Karpas-422 (cell line): ENCODE measurements at regions not wholly inside any gene's neighbourhood (a gene's known extent, or its start where the extent isn't known, plus 50 kb on each side); places are given as distances from the start of the nearest gene placed in this dataset.
"Not testable (repeated sequence)": the region's sequence is repeated elsewhere in the genome, so short reads cannot be mapped to it uniquely, and the experiment has no call there.

Source experiments
- DNase-seq: peaks from one replicate; pipeline ENCODE4 v3.0.0-alpha.2; 2015
- H2AFZ ChIP-seq: fragments of 200-600 bp; sonication (generic); 2 replicates; pipeline ENCODE4 v1.6.1; 2014; ENCODE audit warnings: antibody characterized with exemption, low read length, mixed read lengths
- H3K27ac ChIP-seq: fragments of 200-600 bp; sonication (generic); 2 replicates; pipeline ENCODE4 v1.5.1; 2014; ENCODE audit warnings: mild to moderate bottlenecking, low read length, moderate library complexity
- H3K27me3 ChIP-seq: fragments of 200-600 bp; sonication (generic); 2 replicates; pipeline ENCODE4 v1.6.1; 2014; ENCODE audit warnings: low read length, mixed read lengths
- H3K36me3 ChIP-seq: fragments of 200-600 bp; sonication (generic); 2 replicates; pipeline ENCODE4 v1.6.1; 2014; ENCODE audit warnings: low read length, mixed read lengths; ENCODE audit not compliant: insufficient read depth
- H3K4me1 ChIP-seq: fragments of 200-600 bp; sonication (generic); 2 replicates; pipeline ENCODE4 v1.6.1; 2014; ENCODE audit warnings: mild to moderate bottlenecking, low read length, mixed read lengths
- H3K4me2 ChIP-seq: fragments of 200-600 bp; sonication (generic); 2 replicates; pipeline ENCODE4 v1.6.1; 2014; ENCODE audit warnings: low read length, low read depth, mild to moderate bottlenecking; ENCODE audit not compliant: poor library complexity, severe bottlenecking
- H3K4me3 ChIP-seq: fragments of 200-600 bp; sonication (generic); 2 replicates; pipeline ENCODE4 v1.5.1; 2014; ENCODE audit warnings: mild to moderate bottlenecking, antibody characterized with exemption, low read length, mixed read lengths
- H3K79me2 ChIP-seq: fragments of 200-600 bp; sonication (generic); 2 replicates; pipeline ENCODE4 v1.6.1; 2014; ENCODE audit warnings: mild to moderate bottlenecking, low read length, mixed read lengths
- H3K9ac ChIP-seq: fragments of 200-600 bp; sonication (generic); 2 replicates; pipeline ENCODE4 v1.6.0; 2014; ENCODE audit warnings: low read length
- H3K9me2 ChIP-seq: fragments of 200-600 bp; sonication (generic), shearing (Covaris generic); replicated peaks from 2 replicates; pipeline ENCODE4 v1.6.0; 2014; ENCODE audit warnings: mild to moderate bottlenecking, low read length, moderate library complexity; ENCODE audit not compliant: insufficient read depth
- H3K9me3 ChIP-seq: fragments of 300-700, 200-600 bp; sonication (generic); 2 replicates; pipeline ENCODE4 v1.6.1; 2014; ENCODE audit warnings: low read length, mixed read lengths
- H4K20me1 ChIP-seq: fragments of 200-600 bp; sonication (generic); 2 replicates; pipeline ENCODE4 v1.6.1; 2014; ENCODE audit warnings: mild to moderate bottlenecking, antibody characterized with exemption, low read length, low read depth; ENCODE audit not compliant: insufficient read depth

DNA sequence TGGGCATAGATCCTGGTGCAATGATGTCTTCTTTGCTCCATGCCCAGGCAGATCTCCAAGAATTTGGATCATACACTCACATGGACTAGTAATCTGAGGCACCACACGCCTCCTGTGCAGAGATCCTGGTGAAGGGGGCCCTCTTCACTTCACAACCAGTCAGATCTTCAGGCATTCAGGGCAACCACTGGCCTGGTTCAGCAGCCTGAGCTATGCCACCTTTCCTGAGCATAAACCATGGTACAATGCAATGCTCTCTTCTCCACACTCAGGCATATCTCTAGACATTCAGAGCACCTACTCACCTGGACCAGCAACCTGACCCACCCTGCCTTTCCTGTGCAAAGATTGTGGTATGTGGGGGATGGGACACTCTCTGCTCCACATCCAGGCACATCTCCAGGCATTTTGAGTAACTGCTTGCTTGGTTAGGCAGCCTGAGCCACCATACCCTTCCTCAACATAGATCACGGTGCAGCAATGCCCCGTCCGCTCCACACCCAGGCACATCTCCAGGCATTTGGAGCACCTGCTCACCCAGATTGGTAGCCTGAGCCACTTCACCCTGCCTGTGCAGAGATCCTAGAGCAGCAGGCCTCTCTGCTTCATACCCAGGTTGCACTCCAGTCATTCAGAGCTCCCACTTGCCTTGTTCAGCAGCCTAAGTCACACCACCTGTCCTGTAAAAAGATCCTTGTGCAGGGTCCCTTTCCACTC is 532.2 kb upstream of the STEAP1 start:
- no peak overlapping the region for H2AFZ ChIP-seq
- H4K20me1 ChIP-seq: no peaks in the 10 kb centered on the region
- H3K4me1 ChIP-seq: no peaks in the 10 kb centered on the region
- H3K4me2 ChIP-seq: no peak overlapping the region
- H3K9me3 ChIP-seq: no peaks in the 10 kb centered on the region
- H3K4me3 ChIP-seq: no peak overlapping the region
- H3K27me3 ChIP-seq: no peaks in the 10 kb centered on the region
- no peak for DNase-seq
- no peaks in the 10 kb centered on the region for H3K36me3 ChIP-seq
- H3K27ac ChIP-seq: no peak overlapping the region
- H3K9ac ChIP-seq: no peak overlapping the region
- no peaks in the 10 kb centered on the region for H3K79me2 ChIP-seq
- no peaks in the 10 kb centered on the region for H3K9me2 ChIP-seq

DNA sequence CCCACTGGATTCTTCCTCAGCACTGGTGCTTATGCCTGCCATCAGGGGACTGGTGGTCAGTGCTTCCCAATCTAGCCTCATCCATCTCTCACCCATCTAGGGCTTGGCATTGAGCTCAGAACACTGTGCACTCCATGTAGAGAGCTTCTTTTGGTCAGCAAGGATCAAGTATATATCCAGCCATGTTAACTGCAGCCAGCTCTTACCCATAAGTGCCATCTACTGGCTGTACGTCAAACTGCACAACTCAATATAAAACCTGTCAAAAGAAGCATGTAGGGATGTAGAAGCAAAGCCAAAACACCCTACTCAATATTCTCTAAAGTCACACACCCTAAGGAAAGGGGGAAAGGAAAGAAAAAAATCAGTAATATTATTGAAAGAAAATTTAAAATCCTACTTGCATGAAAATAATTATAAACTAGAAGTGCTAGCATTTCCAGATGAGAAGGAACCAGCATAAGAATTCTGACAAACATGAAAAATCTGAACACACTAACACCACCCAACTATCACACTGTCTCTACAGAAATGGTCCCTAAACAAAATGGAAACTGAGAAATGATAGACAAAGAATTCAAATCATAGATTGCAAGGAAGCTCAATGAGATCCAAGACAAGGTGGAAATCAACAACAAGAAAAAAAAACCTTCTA is 531.1 kb upstream of the STEAP1 start:
- Histone ChIP-seq H3K4me1 (no peaks in the 10 kb centered on the region), H3K4me3 (no peak overlapping the region), H3K36me3 (no peaks in the 10 kb centered on the region), H2AFZ (no peak overlapping the region), H3K27ac (no peak overlapping the region), H4K20me1 (no peaks in the 10 kb centered on the region), H3K9me2 (no peaks in the 10 kb centered on the region), H3K79me2 (no peaks in the 10 kb centered on the region), H3K4me2 (no peak overlapping the region), H3K9me3 (no peaks in the 10 kb centered on the region), H3K27me3 (no peaks in the 10 kb centered on the region), H3K9ac (no peak overlapping the region)
- peak; percentile 72 for DNase-seq

DNA sequence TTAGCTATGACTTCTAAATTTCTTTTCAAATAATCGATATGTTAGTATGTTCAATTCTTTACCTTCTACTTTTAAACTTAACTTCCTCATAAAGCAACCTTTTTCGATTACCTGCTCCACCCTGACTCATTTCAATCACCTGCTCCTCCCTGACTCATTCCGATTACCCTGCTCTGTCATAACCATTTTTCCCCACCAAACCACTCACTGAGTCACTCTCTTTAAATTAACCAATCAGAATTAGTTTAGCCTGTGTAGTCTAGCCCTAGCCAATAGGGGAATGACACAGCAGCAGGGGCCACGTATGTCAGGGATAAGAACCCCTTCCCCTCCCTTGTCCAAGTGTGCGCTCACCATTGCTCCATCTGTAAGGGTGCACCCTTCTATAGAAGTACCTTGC is 530.1 kb upstream of the STEAP1 start:
- H3K9ac ChIP-seq, H3K4me3 ChIP-seq, H3K36me3 ChIP-seq, H2AFZ ChIP-seq, H3K79me2 ChIP-seq, H3K9me2 ChIP-seq, H3K27me3 ChIP-seq, H4K20me1 ChIP-seq, H3K4me1 ChIP-seq, H3K27ac ChIP-seq, H3K9me3 ChIP-seq, H3K4me2 ChIP-seq, DNase-seq: not testable (repeated sequence)

DNA sequence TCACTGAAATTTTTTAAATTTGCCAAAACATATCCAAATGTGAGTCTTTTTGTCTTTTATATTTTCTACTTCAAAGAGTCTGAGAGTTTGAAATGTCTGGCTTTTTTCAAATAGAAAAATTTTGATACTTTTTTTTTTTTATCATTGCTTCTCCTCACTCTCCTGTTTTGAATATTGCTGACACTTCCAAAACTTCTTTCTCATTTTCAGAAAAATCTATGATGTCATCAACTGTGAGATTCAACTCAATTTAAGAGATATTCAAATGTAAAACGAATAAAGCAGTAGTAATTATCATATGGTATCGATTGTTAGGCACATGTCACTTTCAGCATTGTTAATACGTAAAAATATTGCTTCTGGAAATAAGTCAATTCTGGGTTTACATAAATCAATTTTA is 505.8 kb upstream of the STEAP1 start:
- Histone ChIP-seq H4K20me1 (no peaks in the 10 kb centered on the region), H3K27ac (no peak overlapping the region), H3K4me1 (no peaks in the 10 kb centered on the region), H3K9me3 (no peaks in the 10 kb centered on the region), H3K36me3 (no peaks in the 10 kb centered on the region), H3K9ac (no peak overlapping the region), H3K4me2 (no peak overlapping the region), H3K4me3 (no peak overlapping the region), H3K27me3 (no peaks in the 10 kb centered on the region), H2AFZ (no peak overlapping the region), H3K9me2 (no peaks in the 10 kb centered on the region), H3K79me2 (no peaks in the 10 kb centered on the region)
- DNase-seq: no peak

DNA sequence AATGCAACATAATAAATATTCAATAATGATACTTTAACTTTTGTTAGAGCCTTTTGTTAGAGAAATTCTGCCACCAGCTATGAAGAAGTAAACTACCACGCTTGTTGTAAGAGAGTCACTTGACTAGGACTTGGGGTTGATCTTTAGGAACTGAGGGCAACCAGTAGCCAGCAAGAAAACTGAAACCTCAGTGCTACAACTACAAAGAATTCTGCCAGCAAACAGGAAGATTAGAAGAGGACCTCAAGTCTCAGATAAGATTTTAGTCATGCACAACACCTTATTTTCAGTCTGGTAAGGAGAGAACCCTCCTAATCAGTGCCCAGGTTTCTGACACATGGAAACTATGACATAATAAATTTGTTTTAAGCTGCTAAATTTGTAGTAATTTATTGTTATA is 498.3 kb upstream of the STEAP1 start:
- H3K4me3 ChIP-seq: no peak overlapping the region
- H3K9me2 ChIP-seq: peaks cover 4% of the 10 kb centered on the region; the same call in 1 of the 2 replicates
- H3K9ac ChIP-seq: no peak overlapping the region
- no peaks in the 10 kb centered on the region for H3K36me3 ChIP-seq
- no peaks in the 10 kb centered on the region for H3K9me3 ChIP-seq
- no peak overlapping the region for H2AFZ ChIP-seq
- no peaks in the 10 kb centered on the region for H3K27me3 ChIP-seq
- no peaks in the 10 kb centered on the region for H4K20me1 ChIP-seq
- no peaks in the 10 kb centered on the region for H3K79me2 ChIP-seq
- H3K4me1 ChIP-seq: no peaks in the 10 kb centered on the region
- H3K27ac ChIP-seq: no peak overlapping the region
- DNase-seq: no peak
- H3K4me2 ChIP-seq: no peak overlapping the region

DNA sequence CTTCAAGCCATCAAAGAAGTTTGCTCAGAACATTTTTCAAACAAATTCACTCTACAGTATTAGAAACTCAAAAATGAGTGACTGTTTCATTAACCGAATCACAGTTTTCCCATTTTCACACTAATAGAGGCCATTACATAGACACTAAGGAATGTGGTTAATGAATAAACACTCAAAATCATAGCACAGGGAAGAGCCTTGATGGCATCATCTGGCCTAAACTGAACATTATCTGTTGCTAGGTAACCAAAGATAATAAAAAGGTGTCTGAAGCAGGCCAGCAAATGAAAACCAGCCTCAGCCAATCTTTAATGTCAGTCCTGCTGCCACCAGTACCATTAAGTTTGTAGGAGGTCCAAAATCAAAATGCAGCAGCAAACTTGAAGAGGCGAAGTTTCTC is 492.4 kb upstream of the STEAP1 start:
- Histone ChIP-seq H3K9ac (no peak overlapping the region), H2AFZ (no peak overlapping the region), H4K20me1 (no peaks in the 10 kb centered on the region), H3K4me3 (no peak overlapping the region), H3K9me2 (0 out of 2 replicates have a peak, but pooled peaks cover 4% of the 10 kb centered on the region), H3K36me3 (no peaks in the 10 kb centered on the region), H3K9me3 (no peaks in the 10 kb centered on the region), H3K27ac (no peak overlapping the region), H3K4me2 (no peak overlapping the region), H3K27me3 (no peaks in the 10 kb centered on the region), H3K79me2 (no peaks in the 10 kb centered on the region), H3K4me1 (no peaks in the 10 kb centered on the region)
- no peak for DNase-seq

DNA sequence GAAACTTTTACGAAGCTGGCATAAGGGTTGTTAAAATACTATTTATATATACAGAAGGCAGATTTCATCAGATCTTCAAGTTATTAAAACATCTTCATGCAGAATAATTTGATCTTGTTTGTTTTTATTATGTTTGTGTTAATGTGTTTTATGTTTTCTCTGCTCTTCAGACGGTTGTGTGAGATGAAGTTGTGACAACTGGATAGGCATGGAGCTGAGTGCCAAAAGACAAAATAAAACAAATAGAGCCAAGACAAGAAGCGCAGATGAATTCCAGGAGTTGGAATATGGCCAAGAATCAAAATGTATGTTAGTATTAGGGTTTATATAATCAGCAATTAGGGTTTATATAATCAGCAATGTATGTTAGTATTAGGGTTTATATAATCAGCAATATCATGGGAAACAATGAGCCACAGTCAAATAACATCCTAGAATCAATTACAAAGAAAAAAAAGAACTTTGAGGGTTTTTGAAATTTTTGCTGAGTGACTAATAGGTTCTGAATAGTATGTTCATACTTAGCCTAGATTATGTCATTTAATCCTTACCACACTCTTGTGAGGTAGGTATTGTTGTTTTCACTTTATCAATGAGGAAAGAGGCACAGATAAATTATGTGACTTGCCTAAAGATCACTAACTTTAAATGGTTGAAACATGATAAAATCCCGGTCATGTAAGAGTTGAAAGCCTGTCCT is 488.0 kb upstream of the STEAP1 start:
- Histone ChIP-seq H3K9ac (no peak overlapping the region), H2AFZ (no peak overlapping the region), H3K4me2 (no peak overlapping the region), H3K79me2 (no peaks in the 10 kb centered on the region), H3K27ac (no peak overlapping the region), H4K20me1 (no peaks in the 10 kb centered on the region), H3K9me2 (no peaks in the 10 kb centered on the region), H3K4me1 (no peaks in the 10 kb centered on the region), H3K4me3 (no peak overlapping the region), H3K27me3 (no peaks in the 10 kb centered on the region), H3K36me3 (no peaks in the 10 kb centered on the region), H3K9me3 (no peaks in the 10 kb centered on the region)
- no peak for DNase-seq

DNA sequence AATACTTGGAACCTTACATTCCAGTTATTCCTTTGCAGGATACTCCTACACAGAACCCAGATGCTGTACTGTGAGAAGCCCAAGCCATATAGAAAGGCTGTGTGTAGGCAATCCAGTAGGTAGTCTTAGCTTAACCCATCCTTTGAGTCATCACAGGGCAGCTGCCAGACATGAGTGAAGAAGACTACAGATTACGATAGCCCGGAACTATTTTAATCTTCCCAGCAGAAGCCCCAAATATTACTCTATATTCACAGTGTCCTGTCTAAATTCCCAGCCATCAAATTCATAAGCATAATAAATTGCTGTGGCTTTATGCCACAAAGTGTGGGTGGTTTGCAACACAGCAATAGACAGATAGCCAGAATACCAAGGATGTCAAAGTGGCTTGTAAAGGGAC is 474.1 kb upstream of the STEAP1 start:
- no peaks in the 10 kb centered on the region for H3K4me1 ChIP-seq
- no peak overlapping the region for H3K4me3 ChIP-seq
- H3K9me3 ChIP-seq: no peaks in the 10 kb centered on the region
- no peak overlapping the region for H2AFZ ChIP-seq
- no peaks in the 10 kb centered on the region for H4K20me1 ChIP-seq
- no peaks in the 10 kb centered on the region for H3K36me3 ChIP-seq
- no peak overlapping the region for H3K9ac ChIP-seq
- H3K27me3 ChIP-seq: no peaks in the 10 kb centered on the region
- H3K9me2 ChIP-seq: no peaks in the 10 kb centered on the region
- no peak for DNase-seq
- H3K4me2 ChIP-seq: no peak overlapping the region
- H3K27ac ChIP-seq: no peak overlapping the region
- H3K79me2 ChIP-seq: no peaks in the 10 kb centered on the region
